H1 (cell line): ENCODE measurements at regions not wholly inside any gene's neighbourhood (a gene's known extent, or its start where the extent isn't known, plus 50 kb on each side); places are given as distances from the start of the nearest gene placed in this dataset.

Source experiments
- CTCF ChIA-PET: fragments of 300-600 bp; sonication (Branson Sonifier 250); formaldehyde crosslinking; loops from one replicate; lab custom pipeline; 2021; ENCODE audit not compliant: partially characterized antibody; lab: Charles Lee
- POLR2A ChIA-PET: fragments of 300-600 bp; sonication (Branson Sonifier 250); formaldehyde crosslinking; loops from one replicate; lab custom pipeline; 2021; ENCODE audit warnings: inconsistent platforms; ENCODE audit not compliant: partially characterized antibody; lab: Charles Lee
- DNase-seq, 2 experiments: peaks; one replicate each; pipeline versions ENCODE4 v3.0.0 to v3.0.0-alpha.2; 2010 to 2022; ENCODE audit warnings: low spot score in 2 of 2, low read depth in 1 of 2, mixed read lengths in 1 of 2
- FAIRE-seq: peaks from 2 replicates; lab custom pipeline; 2011; peaks lifted over from hg19 to GRCh38; lab: Jason Lieb, UNC
- H2AFZ ChIP-seq: 2 replicates; pipeline ENCODE4 v1.8.1; 2012; ENCODE audit warnings: low read length, inconsistent platforms
- H2AK5ac ChIP-seq: 2 replicates; pipeline ENCODE4 v1.6.1; 2013; ENCODE audit warnings: low read depth, low read length
- H2BK120ac ChIP-seq: replicated peaks from 2 replicates; pipeline ENCODE3; 2013; ENCODE audit warnings: low read depth, low read length, inconsistent platforms
- H2BK12ac ChIP-seq: 2 replicates; pipeline ENCODE4 v1.6.1; 2013; ENCODE audit warnings: low read depth, low read length
- H2BK15ac ChIP-seq: 2 replicates; pipeline ENCODE4 v1.6.1; 2013; ENCODE audit warnings: low read length
- H2BK20ac ChIP-seq: 2 replicates; pipeline ENCODE4 v1.6.1; 2013; ENCODE audit warnings: low read length
- H2BK5ac ChIP-seq: 2 replicates; pipeline ENCODE4 v1.6.1; 2013; ENCODE audit warnings: low read depth, low read length
- H3K14ac ChIP-seq: 2 replicates; pipeline ENCODE4 v1.6.1; 2013; ENCODE audit warnings: inconsistent platforms; ENCODE audit not compliant: insufficient read length
- H3K18ac ChIP-seq: 2 replicates; pipeline ENCODE4 v1.6.1; 2013; ENCODE audit warnings: low read length; ENCODE audit errors: extremely low read depth
- H3K23ac ChIP-seq: 2 replicates; pipeline ENCODE4 v1.6.1; 2013; ENCODE audit warnings: inconsistent platforms; ENCODE audit not compliant: insufficient read length
- H3K23me2 ChIP-seq: 2 replicates; pipeline ENCODE4 v1.6.1; 2013; ENCODE audit warnings: low read depth, low read length
- H3K27ac ChIP-seq: 2 replicates; pipeline ENCODE4 v1.6.1; 2011; ENCODE audit warnings: low read depth, low read length, inconsistent platforms
- H3K27me3 ChIP-seq, 4 experiments: replicated peaks in 1 of 4; 1 replicate in 1 of 4; 2 replicates in 3 of 4; pipeline versions ENCODE4 v1.6.1 to v1.8.1; 2011 to 2013; ENCODE audit warnings: low read length in 3 of 4, mild to moderate bottlenecking in 3 of 4, inconsistent platforms in 2 of 4, mixed read lengths in 2 of 4, moderate library complexity in 1 of 4; ENCODE audit not compliant: control insufficient read depth in 3 of 4, insufficient read depth in 3 of 4; ENCODE audit errors: extremely low read depth in 1 of 4
- H3K36me3 ChIP-seq, 4 experiments: 2 replicates each; pipeline versions ENCODE4 v1.6.1 to v1.8.1; 2011 to 2013; ENCODE audit warnings: mild to moderate bottlenecking in 4 of 4, low read length in 3 of 4, moderate library complexity in 2 of 4, control low read depth in 1 of 4, inconsistent platforms in 1 of 4; ENCODE audit not compliant: insufficient read depth in 4 of 4, control insufficient read depth in 2 of 4
- H3K4ac ChIP-seq: replicated peaks from 2 replicates; pipeline ENCODE3; 2013; ENCODE audit warnings: low read length, low read depth, mixed read lengths, inconsistent platforms; ENCODE audit not compliant: insufficient read length
- H3K4me1 ChIP-seq, 4 experiments: replicated peaks in 1 of 4; 1 replicate in 1 of 4; 2 replicates in 3 of 4; pipeline versions ENCODE4 v1.6.1 to v1.8.1; 2011 to 2013; ENCODE audit warnings: low read length in 3 of 4, inconsistent platforms in 2 of 4, mixed read lengths in 1 of 4; ENCODE audit not compliant: insufficient read depth in 4 of 4, control insufficient read depth in 3 of 4
- H3K4me2 ChIP-seq, 2 experiments: 2 replicates each; pipeline versions ENCODE4 v1.6.1 to v1.8.1; 2011 to 2013; ENCODE audit warnings: low read depth in 2 of 2, low read length in 2 of 2, control low read depth in 1 of 2, inconsistent platforms in 1 of 2, mild to moderate bottlenecking in 1 of 2; ENCODE audit not compliant: insufficient read depth in 1 of 2
- H3K4me3 ChIP-seq, 4 experiments: fragments of 200-600, 300-600 bp in 1 of 4; sonication (generic), shearing (Covaris generic), sonication (Bioruptor Twin) in 1 of 4; 2 replicates each; pipeline versions ENCODE4 v1.5.1 to v1.8.1; 2011 to 2016; ENCODE audit warnings: low read length in 4 of 4, low read depth in 3 of 4, control low read depth in 2 of 4, inconsistent platforms in 2 of 4, mild to moderate bottlenecking in 2 of 4, mixed read lengths in 1 of 4, moderate library complexity in 1 of 4; ENCODE audit not compliant: insufficient read depth in 2 of 4; ENCODE audit errors: extremely low read depth in 1 of 4
- H3K56ac ChIP-seq: replicated peaks from 2 replicates; pipeline ENCODE3; 2013; ENCODE audit warnings: low read depth, mild to moderate bottlenecking, mixed read lengths, low read length, inconsistent platforms; ENCODE audit not compliant: insufficient read length
- H3K79me1 ChIP-seq: 2 replicates; pipeline ENCODE4 v1.6.1; 2013; ENCODE audit warnings: low read depth, low read length, control low read depth
- H3K79me2 ChIP-seq, 2 experiments: 2 replicates each; pipeline versions ENCODE4 v1.6.1 to v1.8.1; 2012 to 2013; ENCODE audit warnings: low read length in 2 of 2, mild to moderate bottlenecking in 2 of 2, inconsistent platforms in 1 of 2; ENCODE audit not compliant: insufficient read depth in 2 of 2, control insufficient read depth in 1 of 2
- H3K9ac ChIP-seq, 4 experiments: replicated peaks in 1 of 4; 1 replicate in 1 of 4; 2 replicates in 3 of 4; pipeline versions ENCODE4 v1.6.1 to v1.8.1; 2011 to 2013; ENCODE audit warnings: low read depth in 3 of 4, low read length in 3 of 4, control low read depth in 2 of 4, mild to moderate bottlenecking in 2 of 4, moderate library complexity in 2 of 4, inconsistent platforms in 1 of 4; ENCODE audit errors: extremely low read depth in 1 of 4
- H3K9me3 ChIP-seq, 2 experiments: 2 replicates each; pipeline versions ENCODE4 v1.6.1 to v1.8.1; 2012 to 2013; ENCODE audit warnings: mild to moderate bottlenecking in 2 of 2, moderate library complexity in 2 of 2, control low read depth in 1 of 2, inconsistent platforms in 1 of 2, low read depth in 1 of 2, low read length in 1 of 2, mixed read lengths in 1 of 2; ENCODE audit not compliant: insufficient read depth in 2 of 2
- H4K20me1 ChIP-seq, 2 experiments: replicated peaks in 1 of 2; 2 replicates each; pipeline versions ENCODE3 to v1.8.1; 2011 to 2013; ENCODE audit warnings: inconsistent platforms in 2 of 2, low read length in 2 of 2, mild to moderate bottlenecking in 1 of 2; ENCODE audit not compliant: insufficient read depth in 2 of 2, control insufficient read depth in 1 of 2
- H4K5ac ChIP-seq: 2 replicates; pipeline ENCODE4 v1.6.1; 2013; ENCODE audit warnings: low read length, low read depth, mixed read lengths, inconsistent platforms; ENCODE audit not compliant: insufficient read length
- H4K8ac ChIP-seq: 2 replicates; pipeline ENCODE4 v1.8.0; 2013; ENCODE audit warnings: mild to moderate bottlenecking, moderate library complexity, low read length, inconsistent platforms; ENCODE audit not compliant: insufficient read depth; ENCODE audit errors: extremely low read depth
- H4K91ac ChIP-seq: replicated peaks from 2 replicates; pipeline ENCODE3; 2013; ENCODE audit warnings: low read length, mixed read lengths, inconsistent platforms; ENCODE audit not compliant: insufficient read length
- CTCF ChIP-seq, 3 experiments: IDR thresholded peaks; 1 replicate in 2 of 3; 2 replicates in 1 of 3; pipeline versions ENCODE4 v1.5.1 to v1.6.1; 2011; ENCODE audit warnings: low read length in 3 of 3, mild to moderate bottlenecking in 3 of 3, inconsistent platforms in 2 of 3, low read depth in 1 of 3, moderate library complexity in 1 of 3; ENCODE audit not compliant: insufficient read depth in 1 of 3; ENCODE audit errors: control extremely low read depth in 1 of 3
- GABPA ChIP-seq: IDR thresholded peaks from 2 replicates; pipeline ENCODE4 v1.6.1; 2011; ENCODE audit warnings: mild to moderate bottlenecking, low read length, moderate library complexity, borderline replicate concordance; ENCODE audit not compliant: insufficient read depth
- JUND ChIP-seq: IDR thresholded peaks from 2 replicates; pipeline ENCODE4 v1.6.1; 2011; ENCODE audit warnings: mild to moderate bottlenecking, improper control_type of control experiment, low read length
- MAFK ChIP-seq: IDR thresholded peaks from 2 replicates; pipeline ENCODE4 v1.6.1; 2012; ENCODE audit warnings: low read depth, mild to moderate bottlenecking, improper control_type of control experiment, low read length
- POLR2A ChIP-seq, 2 experiments: IDR thresholded peaks; 1 replicate in 1 of 2; 2 replicates in 1 of 2; pipeline ENCODE4 v1.6.1; 2011; ENCODE audit warnings: low read depth in 2 of 2, low read length in 2 of 2, mild to moderate bottlenecking in 2 of 2; ENCODE audit errors: control extremely low read depth in 1 of 2
- RAD21 ChIP-seq, 2 experiments: IDR thresholded peaks in 1 of 2; conservative IDR thresholded peaks in 1 of 2; 2 replicates each; pipeline ENCODE4 v1.6.1; 2011; ENCODE audit warnings: low read depth in 2 of 2, low read length in 2 of 2, improper control_type of control experiment in 1 of 2, inconsistent platforms in 1 of 2, mild to moderate bottlenecking in 1 of 2, moderate library complexity in 1 of 2
- TAF1 ChIP-seq: IDR thresholded peaks from 2 replicates; pipeline ENCODE4 v1.6.1; 2011; ENCODE audit warnings: mild to moderate bottlenecking, low read depth, low read length
- WGBS, 2 experiments: shearing (Covaris generic) in 1 of 2; methylation state at CpG; one replicate each; pipeline versions ENCODE4 v1.1.6 to v1.1.7; 2013 to 2015; ENCODE audit warnings: low lambda C conversion rate in 2 of 2, mixed read lengths in 2 of 2, inconsistent platforms in 1 of 2, low coverage in 1 of 2, missing lambda C conversion rate in 1 of 2; ENCODE audit not compliant: insufficient replicate concordance in 2 of 2, insufficient coverage in 1 of 2, insufficient read length in 1 of 2; ENCODE audit errors: extremely low coverage in 1 of 2, missing lambda C conversion rate in 1 of 2; 5-methylcytosine and 5-hydroxymethylcytosine counted together

GRCh38 chr2:163375472-163375871, 360.3 kb downstream of the FIGN start:
- Histone ChIP-seq H3K79me2 (no peaks in the 10 kb centered on the region), H2BK15ac (no peak overlapping the region), H3K4me3 (no peak overlapping the region), H3K27me3 (no peaks in the 10 kb centered on the region), H2BK120ac (no peak overlapping the region), H3K18ac (no peak overlapping the region), H2AK5ac (no peak overlapping the region), H3K9ac (no peak overlapping the region), H4K91ac (no peak overlapping the region), H2BK5ac (no peak overlapping the region), H2AFZ (no peak overlapping the region), H3K23me2 (no peaks in the 10 kb centered on the region; the same call in 1 of the 2 replicates), H3K4me1 (no peaks in the 10 kb centered on the region; a peak in 1 of 7 replicates), H3K14ac (no peak overlapping the region), H3K23ac (no peak overlapping the region), H4K20me1 (no peaks in the 10 kb centered on the region), H4K5ac (no peak overlapping the region), H3K79me1 (no peaks in the 10 kb centered on the region), H3K56ac (no peak overlapping the region), H3K27ac (no peak overlapping the region), H4K8ac (no peak overlapping the region), H3K36me3 (no peaks in the 10 kb centered on the region), H2BK20ac (no peak overlapping the region), H3K4ac (no peak overlapping the region), H3K9me3 (no peaks in the 10 kb centered on the region), H3K4me2 (no peak overlapping the region), H2BK12ac (no peak overlapping the region)
- no peak for TF ChIP-seq JUND
- no peak for TF ChIP-seq POLR2A (IDR thresholded peaks at IDR 0.05; ENCODE audit: control extremely low read depth in 1 of 2, low read depth in 2 of 2, low read length in 2 of 2)
- TF ChIP-seq GABPA = no peak
- no peak for TF ChIP-seq TAF1
- TF ChIP-seq CTCF (IDR thresholded peaks at IDR 0.05; ENCODE audit: control extremely low read depth in 1 of 3, insufficient read depth in 1 of 3, low read depth in 1 of 3, low read length in 3 of 3) = no peak
- TF ChIP-seq RAD21 (IDR thresholded peaks at IDR 0.05 in 1 of 2, conservative IDR thresholded peaks at IDR 0.05 in 1 of 2; ENCODE audit: low read depth in 2 of 2, low read length in 2 of 2) = no peak
- no peak for TF ChIP-seq MAFK
- FAIRE-seq (no peak), DNase-seq (no peak)
- ChIA-PET CTCF (no interaction called here), POLR2A (no interaction called here)
- WGBS, 2 experiments = 88% methylated on average over 2 of the region's 2 CpGs; no CpG with 5 or more reads in 1 of the 2 experiments
